NCI-H460 (cell line): ENCODE measurements at regions not wholly inside any gene's neighbourhood (a gene's known extent, or its start where the extent isn't known, plus 50 kb on each side); places are given as distances from the start of the nearest gene placed in this dataset.

ENCODE experiments used
- DNase-seq: peaks from one replicate; pipeline ENCODE4 v3.0.0-alpha.2; 2016; ENCODE audit warnings: low read depth; ENCODE audit errors: extremely low read depth

DNA sequence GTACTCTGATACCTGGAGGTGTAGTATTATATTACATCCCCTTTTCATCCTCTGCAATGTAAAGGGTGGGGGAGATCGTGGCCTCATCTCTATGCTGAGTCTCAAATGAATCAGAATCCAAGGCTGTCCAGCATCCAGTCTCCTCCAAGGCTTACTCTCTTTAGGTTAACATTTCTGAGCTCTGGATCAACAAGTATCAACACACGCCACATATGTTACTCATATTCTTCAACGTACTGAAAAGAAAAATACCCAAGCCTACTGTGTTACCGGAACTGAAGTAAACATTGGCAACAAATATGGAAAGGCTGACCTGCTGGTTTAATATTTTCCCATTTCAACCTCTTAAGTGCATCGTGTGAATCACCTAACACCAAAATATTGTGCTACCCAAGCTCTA, 241.8 kb downstream of the GAS1 start:
- no peak for DNase-seq

DNA sequence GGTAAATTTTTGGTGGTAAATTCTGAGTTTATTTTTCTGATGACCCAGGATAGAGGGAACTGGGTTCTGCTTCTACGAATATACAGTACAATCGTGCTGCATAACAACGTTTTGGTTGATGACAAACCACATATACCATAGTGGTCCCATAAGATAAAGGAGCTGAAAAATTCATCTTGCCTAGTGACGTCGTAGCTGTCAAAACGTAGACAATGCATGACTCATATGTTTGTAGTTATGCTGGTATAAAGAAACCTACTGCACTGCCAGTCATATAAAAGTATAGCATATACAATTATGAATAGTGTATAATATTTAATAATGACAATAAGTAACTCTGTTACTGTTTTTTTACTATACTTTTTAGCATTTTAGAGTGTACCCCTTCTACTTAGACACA, 244.0 kb downstream of the GAS1 start:
- DNase-seq, result no peak

DNA sequence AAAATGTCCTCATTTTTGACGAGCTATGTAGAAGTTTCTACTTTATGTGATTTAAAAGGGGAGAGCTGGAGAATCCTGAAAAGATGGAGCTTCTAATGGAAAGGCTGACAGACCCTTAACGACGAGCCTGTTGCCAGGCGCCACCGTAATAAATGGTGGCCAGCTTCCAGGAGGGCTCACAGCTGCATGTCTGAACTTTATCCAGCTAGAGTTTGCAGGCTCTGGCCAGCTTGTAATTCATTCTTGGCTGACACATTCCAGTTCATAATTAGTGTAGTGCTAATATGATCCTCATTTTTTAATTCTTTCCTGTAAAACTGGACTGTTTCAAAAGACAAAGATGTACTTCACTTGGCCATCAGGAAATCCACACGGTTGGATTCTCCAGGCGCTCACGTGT, 246.7 kb downstream of the GAS1 start:
- no peak for DNase-seq

DNA sequence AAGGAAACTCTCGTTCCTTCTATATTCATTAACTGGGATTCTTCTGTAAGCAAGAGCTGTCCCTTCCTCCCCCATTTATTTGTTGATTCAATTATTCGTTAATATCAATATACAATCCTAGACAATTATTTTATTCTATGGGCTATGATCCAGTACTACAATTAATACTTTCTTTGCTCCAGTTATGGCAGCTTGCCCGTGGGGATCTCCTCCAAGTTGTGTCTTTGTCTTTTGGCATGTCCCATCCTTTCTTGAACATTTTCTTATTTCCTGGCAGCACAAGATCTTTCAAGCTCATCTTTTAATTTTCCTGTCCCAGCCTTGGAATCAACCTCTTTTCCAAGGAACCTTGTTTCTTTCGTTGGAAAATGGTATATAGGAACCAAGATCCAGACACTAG, 249.3 kb downstream of the GAS1 start:
- DNase-seq, result no peak

DNA sequence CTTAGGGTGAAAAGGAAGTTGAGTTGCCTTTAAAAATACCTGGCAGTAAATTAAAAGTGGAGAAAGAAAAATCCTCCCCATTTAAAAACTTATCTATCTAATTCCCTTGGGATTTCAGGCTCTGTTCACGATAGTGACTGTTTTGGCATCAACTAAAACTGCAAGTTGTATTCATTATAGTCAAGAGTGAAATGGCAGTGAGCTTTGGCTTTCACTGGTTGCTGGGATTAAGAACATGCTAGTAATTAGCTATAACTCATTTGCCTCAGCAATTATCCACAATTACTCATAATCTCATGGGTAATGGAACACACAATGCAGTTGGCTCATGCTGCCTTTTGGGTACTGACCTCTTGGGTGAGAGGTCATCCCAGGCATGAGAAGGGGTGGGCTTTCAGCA, 250.1 kb downstream of the GAS1 start:
- no peak for DNase-seq

DNA sequence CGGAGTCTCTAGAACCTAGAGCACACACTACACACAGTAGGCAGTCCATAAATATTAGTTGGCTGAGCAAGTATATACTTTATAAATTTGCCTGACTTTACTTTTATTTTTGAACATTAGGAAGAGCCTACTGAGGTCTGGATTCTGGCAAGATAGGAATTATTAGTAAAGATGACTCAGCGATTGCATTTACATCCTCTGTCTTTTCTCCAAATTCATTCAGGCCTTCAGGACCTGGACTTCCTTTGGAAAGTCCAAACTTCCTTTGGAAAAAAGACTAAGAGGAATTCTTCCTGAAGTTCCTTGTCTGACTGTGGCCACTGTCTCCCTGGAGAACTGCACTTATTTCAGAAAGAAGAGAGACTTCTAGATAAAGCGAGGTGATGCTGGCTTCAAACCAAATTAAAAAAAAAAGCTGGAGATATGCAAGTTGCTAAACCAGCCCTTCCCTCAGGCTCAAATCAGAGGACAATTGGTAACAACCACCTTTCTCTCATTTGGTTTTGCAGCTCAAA, 251.3 kb downstream of the GAS1 start:
- DNase-seq, result no peak

DNA sequence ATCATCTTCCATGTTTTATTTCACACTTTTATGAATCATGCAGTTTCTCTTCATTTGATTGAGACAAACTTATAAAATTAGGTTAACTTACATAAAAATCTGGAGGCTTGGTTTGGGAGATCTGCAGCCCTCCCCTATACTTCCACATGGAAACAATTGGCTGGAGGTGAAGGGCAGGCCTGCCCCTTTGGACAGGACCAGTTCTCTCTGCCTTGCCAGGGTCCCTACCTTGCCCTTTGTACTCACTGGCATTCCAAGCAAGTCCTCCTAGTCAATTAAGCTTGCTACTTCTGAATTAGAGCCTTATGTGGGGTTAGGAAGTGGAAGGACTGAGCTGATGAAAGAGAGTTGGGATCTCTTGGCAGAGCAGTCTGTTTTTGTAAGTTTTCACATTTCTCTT, 257.3 kb downstream of the GAS1 start:
- no peak for DNase-seq

DNA sequence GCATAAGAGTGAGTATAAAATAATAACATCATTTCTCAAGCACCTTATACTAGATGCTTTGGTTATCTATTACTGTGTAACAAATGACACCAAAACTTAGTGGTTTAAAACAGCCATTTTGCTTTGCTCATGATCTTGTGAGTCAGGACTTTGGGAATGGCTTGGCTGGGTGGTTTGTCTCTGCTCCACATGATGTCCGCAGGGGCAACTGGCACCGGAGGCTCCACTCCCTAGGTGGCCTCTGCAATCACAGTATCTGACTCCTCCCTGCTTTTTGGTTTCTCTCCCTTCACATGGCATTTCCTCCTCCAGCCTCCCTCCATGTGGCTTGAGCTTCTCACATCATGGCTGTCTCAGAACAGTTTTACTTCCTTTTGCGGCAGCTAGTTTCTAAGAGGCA, 259.5 kb downstream of the GAS1 start:
- DNase-seq, result no peak

DNA sequence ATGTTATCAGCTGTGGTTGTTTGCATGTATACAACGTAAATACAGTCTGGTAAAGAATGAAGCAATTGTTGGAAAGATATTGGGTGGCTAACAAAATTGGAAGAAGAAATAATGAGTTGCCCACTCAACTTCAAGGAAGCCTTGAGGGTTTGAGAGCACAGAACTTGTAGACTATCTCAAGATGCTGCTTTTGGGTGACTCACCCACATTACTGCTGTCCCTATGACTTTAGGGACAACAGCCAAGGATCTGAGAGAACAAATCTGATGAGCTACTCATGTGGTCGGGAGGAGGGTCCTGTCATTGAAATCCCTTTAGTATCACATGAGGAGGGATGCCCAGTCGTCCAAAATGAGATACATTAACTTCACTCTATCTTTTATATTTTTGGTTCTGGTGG, 261.8 kb downstream of the GAS1 start:
- no peak for DNase-seq

DNA sequence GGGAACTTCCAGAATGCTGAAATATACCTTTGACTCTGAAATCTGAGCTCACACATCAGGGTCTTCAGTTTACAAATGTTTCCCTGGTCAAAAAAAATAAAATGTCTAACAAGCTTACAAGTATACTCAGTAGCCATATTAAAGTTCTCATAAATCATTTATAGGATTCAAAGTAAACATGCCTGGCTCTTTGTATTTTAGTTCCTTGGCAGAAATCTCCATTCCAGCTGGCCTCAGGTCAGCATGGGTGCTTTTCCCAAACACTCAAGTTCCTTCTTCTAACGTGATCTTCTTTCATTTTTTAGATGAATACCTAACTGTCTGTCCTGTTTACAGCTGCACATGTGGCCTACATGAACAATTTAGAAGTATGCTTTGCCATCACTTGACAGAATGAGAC, 263.2 kb downstream of the GAS1 start:
- DNase-seq, result no peak

DNA sequence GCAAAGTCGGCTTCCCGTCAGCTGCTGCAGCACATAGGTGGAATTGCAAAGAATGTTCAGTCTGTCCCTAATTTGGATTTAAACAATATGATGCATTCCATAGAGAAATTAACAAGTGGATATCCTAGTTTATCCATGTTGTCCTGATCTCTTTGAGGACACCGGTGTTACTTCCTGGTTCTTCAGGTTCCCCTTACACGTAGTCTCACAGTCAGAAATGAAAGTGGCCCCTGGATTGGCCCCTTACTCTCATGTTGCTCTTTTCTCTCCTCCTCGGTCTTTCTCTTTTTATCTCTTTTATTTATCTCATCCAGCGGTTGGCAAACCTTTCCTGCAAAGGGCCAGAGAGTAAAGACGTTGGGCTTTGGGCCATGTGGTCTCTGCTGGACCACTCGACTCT, 265.1 kb downstream of the GAS1 start:
- no peak for DNase-seq

DNA sequence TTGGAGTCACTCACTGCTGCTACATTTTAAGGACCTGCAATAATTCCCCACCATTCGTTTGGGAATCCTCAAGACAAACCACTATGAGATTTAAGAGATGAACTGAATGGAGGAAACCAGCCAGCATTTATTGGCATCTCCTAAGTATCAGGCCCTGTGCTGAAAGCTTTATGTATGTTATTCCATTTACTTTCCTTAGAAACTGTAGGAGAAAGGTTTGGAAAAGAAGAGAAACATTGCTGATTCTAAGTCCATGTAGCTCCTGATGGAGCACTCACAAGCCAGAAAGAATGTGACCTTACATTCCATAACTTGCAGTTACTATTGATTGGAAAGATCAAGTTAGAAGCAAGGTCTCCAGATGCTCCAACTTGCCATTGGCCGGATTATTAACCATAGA, 267.4 kb downstream of the GAS1 start:
- no peak for DNase-seq

DNA sequence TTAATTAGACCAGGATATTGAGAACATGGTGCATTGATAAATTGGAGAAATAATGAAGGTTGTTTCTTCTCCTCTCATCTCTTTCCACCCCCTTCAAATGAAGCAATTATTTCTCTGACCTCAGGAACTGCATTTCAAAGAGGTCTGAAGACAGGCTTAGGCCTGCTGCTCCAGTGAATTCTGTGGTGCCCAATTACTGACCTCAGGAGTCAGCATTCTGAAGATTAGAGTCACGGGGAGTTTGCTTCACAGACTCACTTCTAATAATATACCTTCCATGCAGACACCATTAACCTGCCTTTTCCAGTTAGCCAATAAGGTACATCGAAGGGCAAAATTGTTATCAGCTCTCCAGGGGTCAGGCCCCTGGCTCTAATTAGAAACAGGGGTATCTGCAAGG, 270.9 kb downstream of the GAS1 start:
- DNase-seq, result no peak

DNA sequence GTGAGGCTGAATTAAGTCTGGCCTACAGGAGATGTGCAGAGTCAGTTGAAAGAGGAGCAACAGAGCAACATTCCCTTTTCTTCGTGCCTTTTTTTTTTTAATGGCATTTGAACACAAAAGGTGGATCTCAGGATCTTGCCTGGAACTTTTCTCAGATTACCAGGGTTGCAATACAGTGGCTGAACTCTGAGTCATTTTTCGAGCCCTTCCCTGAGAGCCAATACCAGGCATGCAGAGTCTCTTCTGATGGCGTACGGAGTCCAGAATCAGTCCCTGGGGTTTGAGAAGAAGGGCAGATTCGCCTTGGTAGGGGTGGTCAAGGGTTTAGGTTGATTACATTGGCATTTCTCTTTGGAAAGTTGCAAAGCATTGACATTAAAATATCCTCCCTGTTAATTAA, 271.5 kb downstream of the GAS1 start:
- DNase-seq, result no peak

DNA sequence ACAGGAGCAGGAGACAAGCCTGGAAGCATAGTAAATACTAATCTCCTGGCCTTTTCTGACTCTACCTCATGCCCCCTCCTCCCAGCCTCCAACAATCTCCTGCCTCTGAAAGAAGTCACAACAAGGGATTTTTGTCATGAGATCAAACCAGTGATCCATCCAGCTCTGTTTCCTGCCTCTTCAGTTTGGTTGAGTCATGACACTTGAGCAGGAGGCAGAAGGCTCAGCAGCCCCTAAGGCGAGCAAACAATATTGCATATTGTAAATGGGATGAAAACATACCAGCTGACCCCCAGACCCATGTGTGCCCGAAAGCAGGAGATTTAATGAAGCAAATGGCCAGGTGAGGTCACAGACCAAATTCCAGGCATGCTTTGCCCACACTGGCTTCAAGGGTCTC, 272.8 kb downstream of the GAS1 start:
- DNase-seq, result no peak

DNA sequence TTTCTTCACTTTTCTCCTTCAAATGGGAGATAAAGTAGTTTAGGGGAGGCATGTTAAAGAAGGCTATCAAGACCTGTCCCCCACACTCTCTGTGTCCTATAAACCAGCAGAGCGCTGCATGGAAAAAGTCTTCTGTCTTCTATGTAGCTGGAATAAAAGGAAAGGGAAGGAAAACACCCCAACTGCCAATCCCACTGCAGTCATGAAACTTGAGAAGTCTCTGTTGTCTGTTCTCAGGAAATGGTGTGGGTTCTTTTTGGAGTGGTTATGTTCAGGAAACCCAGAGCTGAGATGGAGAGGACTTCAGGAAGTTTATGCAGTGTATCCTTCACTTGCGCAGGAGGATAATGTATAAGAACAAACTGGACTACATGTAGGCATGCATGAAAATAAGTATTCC, 274.3 kb downstream of the GAS1 start:
- no peak for DNase-seq

DNA sequence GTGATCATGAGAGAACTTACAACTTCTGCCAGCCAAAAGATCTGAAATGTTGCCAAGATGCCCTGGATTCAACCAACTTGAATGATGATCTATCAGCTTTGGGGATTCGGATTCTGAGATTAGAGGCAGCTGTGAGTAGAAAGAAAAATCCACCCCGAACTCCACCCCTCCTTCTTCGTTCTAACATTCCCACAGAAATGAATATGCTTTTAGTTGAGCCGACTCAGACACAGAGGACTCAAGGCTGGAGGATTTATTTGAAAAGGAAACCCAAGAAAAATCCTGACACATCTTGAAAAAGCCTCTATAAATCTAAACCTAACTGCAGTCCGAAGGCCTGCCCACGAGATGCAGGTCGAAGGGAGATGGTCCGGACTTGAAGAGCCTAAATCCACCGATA, 275.0 kb downstream of the GAS1 start:
- DNase-seq, result no peak

DNA sequence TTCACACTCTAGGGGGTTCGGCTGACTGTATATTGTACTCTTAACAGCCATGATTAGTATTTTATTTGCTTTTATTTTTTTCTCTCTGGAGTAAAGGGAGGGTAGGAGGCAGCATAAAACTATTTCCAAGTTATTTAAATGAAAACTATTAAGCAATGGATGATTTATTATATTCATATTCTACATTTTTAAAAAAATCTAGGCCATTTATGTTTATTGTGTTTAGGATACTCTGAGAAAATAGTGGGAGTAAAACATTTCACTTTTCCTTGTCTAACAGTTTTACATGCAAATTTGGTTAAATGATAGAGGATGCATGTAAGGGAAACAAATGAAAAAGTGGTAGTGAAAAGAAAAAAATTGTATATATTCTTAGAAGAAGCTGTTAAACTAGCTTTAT, 276.3 kb downstream of the GAS1 start:
- DNase-seq, result no peak

DNA sequence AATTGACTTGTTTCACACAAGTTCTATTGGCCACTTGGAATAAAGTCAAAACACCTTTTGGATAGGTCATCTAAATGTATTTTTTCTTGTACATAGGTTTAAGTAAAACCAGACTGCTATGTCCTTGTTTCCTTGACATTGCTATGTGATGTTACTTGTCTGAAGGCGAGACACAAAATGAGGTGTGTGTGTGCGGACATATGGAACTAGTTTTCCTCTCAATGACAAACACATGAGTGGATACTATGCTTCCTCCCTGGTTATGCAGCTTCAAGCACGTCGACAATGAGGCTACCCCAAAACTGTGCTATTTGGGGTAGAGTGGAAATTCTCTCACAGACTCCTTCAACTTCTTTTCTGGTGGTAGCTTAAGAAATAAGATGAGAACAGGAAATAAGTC, 276.8 kb downstream of the GAS1 start:
- DNase-seq, result no peak

DNA sequence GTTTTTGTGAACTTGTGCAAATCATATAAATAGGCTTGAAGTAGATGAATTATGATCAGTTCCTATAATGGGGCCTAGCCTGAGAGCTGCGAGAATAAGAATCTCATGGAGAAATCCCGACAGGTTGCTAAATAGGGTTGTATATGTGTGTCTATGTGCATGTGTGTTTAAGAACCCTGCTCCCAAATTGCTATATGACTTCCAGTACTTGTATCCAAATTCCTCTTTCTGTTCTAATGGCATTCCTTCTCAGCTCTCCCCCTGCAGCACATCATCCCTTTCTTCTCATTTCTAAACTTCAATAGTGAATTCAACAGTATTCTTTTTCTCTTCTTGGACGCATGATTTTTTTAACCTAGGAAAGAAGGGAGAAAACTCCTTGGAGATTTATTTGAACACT, 277.2 kb downstream of the GAS1 start:
- DNase-seq, result no peak

DNA sequence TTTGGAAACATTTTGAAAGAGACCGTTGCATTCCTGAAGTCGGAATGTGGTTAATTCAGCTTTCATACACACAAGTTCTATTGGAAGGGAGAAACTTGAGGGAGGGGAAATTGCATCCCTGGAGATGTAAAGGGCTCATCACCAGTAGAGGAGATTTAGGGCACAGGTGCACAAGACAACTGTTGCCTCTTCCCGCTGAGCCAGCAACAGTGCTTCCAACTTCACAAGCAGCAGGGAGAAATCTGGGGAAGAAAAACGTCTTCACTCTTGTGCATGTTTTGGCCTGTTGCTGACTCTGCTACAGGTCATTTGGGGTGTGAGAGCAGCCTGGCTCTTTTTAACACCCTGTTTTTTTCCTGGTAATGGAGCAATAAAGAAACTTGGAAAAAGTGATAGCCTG, 277.9 kb downstream of the GAS1 start:
- DNase-seq, result no peak

DNA sequence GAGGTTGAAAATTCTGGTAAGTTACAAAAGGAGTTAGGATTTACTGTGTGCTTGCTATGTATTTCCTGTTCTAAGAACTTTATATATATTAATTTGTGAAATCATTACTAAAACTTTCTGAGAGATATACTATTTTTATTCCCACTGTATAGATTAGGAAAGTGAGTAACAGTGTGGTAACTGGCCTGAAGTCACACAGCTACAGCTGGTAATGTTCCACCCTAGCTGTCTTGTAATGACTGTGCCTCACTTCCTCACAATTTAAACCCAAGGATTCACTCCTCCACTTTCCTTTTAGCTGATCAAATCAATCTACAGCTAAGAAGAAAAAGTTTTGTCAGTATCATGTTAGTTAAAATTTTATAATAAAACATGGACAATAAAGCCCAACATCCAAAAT, 278.8 kb downstream of the GAS1 start:
- no peak for DNase-seq

DNA sequence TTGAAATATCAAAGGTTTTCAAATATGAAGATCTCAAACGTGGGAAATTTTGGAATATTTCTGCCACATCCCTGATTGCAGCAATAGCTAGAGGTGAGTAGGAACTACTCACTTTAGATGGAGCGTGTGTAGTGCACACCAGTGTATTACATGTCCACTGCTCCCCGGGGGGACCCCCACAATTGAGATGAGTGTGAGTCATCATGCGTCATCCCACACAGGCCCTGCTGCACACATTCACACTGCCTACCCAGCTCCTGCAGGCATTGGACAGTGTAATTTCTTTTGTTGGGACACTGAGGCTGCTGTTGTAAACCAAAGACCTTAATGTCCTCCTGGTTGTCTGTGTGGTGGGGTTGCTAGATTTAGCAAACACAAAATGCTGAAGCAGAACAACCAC, 280.0 kb downstream of the GAS1 start:
- DNase-seq, result no peak

DNA sequence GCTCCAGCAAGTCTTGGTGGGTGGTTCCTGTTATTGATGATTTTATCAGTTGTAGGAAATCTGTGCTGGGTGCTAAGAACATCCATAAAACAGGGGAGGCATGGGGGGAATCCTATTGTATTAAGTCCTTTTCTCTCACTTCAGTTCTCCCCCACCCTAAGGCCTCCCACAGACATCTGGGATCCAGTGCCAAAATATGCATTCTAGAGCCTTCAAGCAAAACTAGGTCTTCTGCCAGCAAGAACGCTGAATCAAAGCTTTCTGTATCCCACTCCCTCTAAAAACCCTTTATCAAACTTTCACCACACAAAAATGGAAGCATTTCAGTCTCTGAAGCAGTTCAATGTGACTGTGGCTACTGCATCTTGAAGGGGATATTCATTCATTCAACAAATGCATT, 281.9 kb downstream of the GAS1 start:
- no peak for DNase-seq
